ENCODE measurements at regions not wholly inside any gene's neighbourhood (a gene's known extent, or its start where the extent isn't known, plus 50 kb on each side); places are given as distances from the start of the nearest gene placed in this dataset.
"Not testable (repeated sequence)": the region's sequence is repeated elsewhere in the genome, so short reads cannot be mapped to it uniquely, and the experiment has no call there.

GRCh38 chrX:102858826-102859549 is 78.1 kb upstream of the RAB40AL start:
- not testable (repeated sequence) for TF ChIP-seq CTCF (conservative IDR thresholded peaks at IDR 0.05; ENCODE audit: low read depth, low read length); EZH2 (IDR thresholded peaks at IDR 0.05; ENCODE audit: low read length, unreplicated experiment)
